ENCODE measurements at regions not wholly inside any gene's neighbourhood (a gene's known extent, or its start where the extent isn't known, plus 50 kb on each side); places are given as distances from the start of the nearest gene placed in this dataset.
"Not testable (repeated sequence)": the region's sequence is repeated elsewhere in the genome, so short reads cannot be mapped to it uniquely, and the experiment has no call there.

- in situ Hi-C loops (cut with MboI; ENCODE audit: low sequenced_read_pairs) = no loop called here
Observed at GRCh38 chr16:86880316-86881117, 302.2 kb downstream of the FOXL1 start.

- in situ Hi-C loops (cut with MboI; ENCODE audit: low sequenced_read_pairs) = no loop called here
Observed at GRCh38 chr16:86881118-86881510, 302.8 kb downstream of the FOXL1 start.

GRCh38 chr16:86881861-86882273 lies 303.5 kb downstream of the FOXL1 start:
- in situ Hi-C loops (cut with MboI; ENCODE audit: low sequenced_read_pairs) = no loop called here

GRCh38 chr16:86882586-86883280 lies 304.4 kb downstream of the FOXL1 start:
- in situ Hi-C loops (cut with MboI; ENCODE audit: low sequenced_read_pairs) = no loop called here

DNA sequence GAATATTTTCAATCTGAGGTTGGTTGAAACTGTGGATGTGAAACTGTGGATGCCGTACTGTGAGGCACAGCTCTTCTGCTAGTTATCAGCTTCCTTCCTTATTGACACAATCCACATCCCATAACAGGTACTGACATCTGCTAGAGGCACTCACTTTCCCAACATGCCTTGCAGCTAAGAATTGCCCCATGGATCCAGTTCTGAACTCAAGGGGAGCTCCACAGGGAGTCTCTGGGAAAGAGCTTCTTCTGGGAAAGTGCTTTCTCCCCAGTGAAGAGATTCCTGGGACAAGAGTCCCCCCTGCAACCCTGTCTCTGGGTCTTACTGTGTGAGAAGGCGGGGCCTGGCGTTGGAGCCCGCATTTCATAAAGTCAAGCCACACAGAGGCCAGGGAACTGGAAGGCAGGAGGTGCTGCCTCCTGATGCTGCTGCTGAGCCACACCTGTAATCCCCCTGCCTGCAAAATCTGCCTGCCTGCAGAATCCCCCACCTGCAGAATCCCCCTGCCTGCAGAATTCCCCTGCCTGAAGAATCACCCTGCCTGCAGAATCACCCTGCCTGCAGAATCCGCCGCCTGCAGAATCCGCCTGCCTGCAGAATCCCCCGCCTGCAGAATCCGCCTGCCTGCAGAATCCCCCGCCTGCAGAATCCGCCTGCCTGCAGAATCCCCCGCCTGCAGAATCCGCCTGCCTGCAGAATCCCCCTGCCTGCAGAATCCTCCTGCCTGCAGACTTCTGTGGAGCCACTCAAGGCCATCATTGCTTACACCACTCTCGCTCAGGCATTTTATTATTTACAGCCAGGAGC lies 305.4 kb downstream of the FOXL1 start:
- in situ Hi-C loops (cut with MboI; ENCODE audit: low sequenced_read_pairs) = no loop called here

- in situ Hi-C loops (cut with MboI; ENCODE audit: low sequenced_read_pairs) = no loop called here
Observed at GRCh38 chr16:86884390-86884650, 306.0 kb downstream of the FOXL1 start.

DNA sequence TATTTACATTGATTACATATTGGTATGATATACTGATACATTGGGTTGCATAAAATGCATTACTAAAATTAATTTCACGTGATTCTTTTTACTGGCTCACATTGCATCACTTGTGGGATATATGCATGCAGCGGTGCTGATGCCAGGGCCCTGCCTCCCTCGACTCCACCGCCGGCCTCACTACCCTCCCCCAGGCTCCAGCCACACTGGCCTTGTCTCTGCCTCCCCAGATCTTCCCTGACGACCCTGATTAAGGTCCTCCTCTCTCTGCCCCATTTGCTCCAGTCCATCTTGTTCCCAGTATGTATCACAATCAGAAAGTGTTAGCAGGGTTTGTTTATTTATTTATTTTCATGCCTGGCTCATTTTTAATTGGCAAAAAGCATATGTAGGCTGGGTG lies 306.8 kb downstream of the FOXL1 start:
- in situ Hi-C loops (cut with MboI; ENCODE audit: low sequenced_read_pairs) = no loop called here

DNA sequence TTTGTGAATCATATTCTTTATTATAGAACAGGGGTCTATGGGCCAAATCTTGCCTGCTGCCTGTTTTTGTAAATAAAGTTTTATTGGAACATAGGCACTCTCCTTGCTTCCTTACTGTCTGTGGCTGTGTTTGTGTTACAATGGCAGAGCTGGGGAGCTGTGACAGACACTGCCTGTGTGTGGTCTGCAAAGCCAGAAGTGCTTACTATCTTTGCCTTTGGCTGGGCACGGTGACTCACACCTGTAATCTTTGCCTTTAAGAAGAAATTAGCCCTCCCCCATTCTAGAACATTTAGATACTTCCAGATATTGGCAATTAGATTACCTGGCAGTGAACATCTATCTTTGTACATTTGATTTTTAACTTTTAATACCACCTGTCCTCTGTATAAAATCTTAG lies 308.3 kb downstream of the FOXL1 start:
- in situ Hi-C loops (cut with MboI; ENCODE audit: low sequenced_read_pairs) = no loop called here

- in situ Hi-C loops (cut with MboI; ENCODE audit: low sequenced_read_pairs) = no loop called here
Observed at GRCh38 chr16:86887416-86887815, 309.1 kb downstream of the FOXL1 start.

- in situ Hi-C loops (cut with MboI; ENCODE audit: low sequenced_read_pairs) = no loop called here
Observed at GRCh38 chr16:86888231-86889053, 310.1 kb downstream of the FOXL1 start.

DNA sequence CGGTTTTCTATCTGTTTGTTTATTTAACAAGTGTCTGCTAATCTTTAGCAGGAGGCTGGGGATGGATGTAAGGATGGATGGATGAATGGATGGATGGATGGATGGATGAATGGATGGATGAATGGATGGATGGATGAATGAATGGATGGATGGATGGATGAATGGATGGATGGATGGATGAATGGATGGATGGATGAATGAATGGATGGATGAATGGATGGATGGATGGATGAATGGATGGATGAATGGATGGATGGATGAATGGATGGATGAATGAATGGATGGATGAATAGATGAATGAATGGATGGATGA lies 310.7 kb downstream of the FOXL1 start:
- in situ Hi-C loops (cut with MboI; ENCODE audit: low sequenced_read_pairs) = not testable (repeated sequence)

DNA sequence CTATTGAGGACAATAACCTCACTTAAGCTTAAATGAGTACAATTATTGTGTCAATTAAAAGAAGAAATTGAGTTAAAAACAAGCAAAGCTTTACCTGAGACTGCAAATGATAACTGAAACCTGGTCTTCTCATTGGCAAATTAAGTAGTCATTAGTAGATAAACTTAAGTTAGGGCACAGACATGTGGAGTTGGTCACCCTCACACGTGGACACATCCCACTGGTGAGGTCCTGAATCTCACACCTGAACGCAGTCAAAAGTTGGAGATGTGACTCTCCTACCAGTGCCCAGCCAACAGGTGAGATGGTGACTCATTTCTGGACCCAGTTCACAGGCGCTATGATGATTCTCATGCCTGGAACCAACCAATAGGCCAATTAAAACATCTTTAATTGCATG lies 311.6 kb downstream of the FOXL1 start:
- in situ Hi-C loops (cut with MboI; ENCODE audit: low sequenced_read_pairs) = no loop called here

- in situ Hi-C loops (cut with MboI; ENCODE audit: low sequenced_read_pairs) = no loop called here
Observed at GRCh38 chr16:86891121-86891520, 312.8 kb downstream of the FOXL1 start.

DNA sequence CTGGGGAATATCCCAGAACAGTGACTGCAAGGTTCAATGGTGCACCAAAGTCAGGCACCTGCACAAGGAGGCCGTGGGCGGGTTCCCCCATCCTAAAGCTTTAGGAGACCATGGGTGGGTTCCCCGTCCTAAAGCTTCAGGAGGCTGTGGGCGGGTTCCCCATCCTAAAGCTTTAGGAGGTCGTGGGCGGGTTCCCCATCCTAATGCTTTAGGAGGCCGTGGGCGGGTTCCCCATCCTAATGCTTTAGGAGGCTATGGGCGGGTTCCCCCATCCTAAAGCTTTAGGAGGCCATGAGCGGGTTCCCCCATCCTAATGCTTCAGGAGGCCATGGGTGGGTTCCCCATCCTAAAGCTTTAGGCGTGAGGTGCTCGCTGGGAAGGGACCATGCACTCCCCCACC lies 313.3 kb downstream of the FOXL1 start:
- in situ Hi-C loops (cut with MboI; ENCODE audit: low sequenced_read_pairs) = no loop called here

DNA sequence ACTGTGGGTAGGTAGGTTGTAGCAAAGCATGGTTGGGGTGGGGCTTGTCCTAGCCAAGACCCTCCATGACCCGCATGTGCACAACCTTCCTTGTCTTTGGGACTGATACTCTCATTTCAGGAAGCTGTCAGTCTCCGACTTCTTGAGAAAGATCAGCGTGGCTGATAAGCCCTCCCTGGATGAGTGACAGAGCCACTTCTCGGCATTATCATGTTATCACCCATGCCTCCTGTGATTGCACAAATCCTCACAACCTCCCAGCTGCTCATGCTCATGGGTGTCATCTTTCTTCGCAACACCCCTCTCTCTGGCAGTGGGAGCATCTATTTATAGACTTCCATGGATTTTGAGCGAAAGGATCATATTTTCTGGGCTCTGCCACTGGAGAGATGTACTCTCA lies 314.2 kb downstream of the FOXL1 start:
- in situ Hi-C loops (cut with MboI; ENCODE audit: low sequenced_read_pairs) = no loop called here

DNA sequence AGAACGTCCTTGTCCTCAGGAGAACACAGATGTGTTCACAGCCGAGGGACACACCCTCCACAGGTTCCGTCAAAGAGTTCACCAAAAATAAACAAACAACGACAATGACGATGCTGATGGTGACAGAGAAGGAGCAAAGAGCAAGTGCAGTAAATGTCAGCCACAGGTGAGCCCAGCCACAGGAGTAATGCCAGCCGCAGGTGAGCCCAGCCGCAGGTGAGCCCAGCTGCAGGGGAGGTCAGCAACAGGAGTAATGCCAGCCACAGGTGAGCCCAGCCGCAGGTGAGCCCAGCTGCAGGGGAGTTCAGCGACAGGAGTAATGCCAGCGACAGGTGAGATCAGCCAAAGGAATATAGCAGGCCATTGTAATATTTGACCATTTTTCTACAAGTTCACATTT lies 315.2 kb downstream of the FOXL1 start:
- in situ Hi-C loops (cut with MboI; ENCODE audit: low sequenced_read_pairs) = no loop called here

GRCh38 chr16:86894029-86894567 lies 315.7 kb downstream of the FOXL1 start:
- in situ Hi-C loops (cut with MboI; ENCODE audit: low sequenced_read_pairs) = no loop called here

DNA sequence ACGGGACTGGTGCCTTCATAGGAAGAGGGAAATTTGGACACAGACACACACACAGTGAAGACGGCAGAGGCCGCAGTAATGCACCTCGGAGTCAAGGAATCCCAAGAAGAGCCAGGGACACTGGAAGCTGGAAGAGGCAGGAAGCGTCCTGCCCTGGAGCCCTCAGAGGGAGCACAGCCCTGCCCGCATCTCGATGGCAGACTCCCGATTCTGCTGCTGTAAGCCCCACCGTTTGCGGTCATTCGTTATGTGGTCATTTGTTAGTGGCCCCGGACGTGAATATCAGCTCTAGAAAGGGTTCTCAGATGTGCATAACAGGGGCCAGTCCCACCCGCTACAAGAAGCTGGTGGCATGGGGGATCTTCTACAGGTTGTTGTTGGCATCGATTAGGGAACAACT lies 316.6 kb downstream of the FOXL1 start:
- in situ Hi-C loops (cut with MboI; ENCODE audit: low sequenced_read_pairs) = no loop called here

DNA sequence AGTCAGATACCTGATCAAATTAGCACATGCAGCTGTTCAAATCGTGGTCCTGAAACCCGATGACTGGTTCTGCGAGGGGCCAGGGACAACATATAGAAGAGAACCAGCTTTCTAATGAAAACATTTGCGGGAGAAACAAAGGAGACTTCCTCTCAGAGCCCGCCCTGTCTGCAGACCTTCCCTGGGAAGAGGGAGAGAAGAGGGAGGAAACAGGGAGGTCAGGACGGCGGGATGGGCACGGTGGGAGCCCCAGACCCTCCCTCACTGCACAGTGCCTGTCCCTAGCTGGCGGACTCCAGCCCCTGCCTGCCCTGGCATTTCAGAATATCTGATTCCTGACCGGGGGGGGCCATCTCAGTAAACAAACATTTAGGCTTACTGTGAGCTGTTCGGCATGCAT lies 317.3 kb downstream of the FOXL1 start:
- in situ Hi-C loops (cut with MboI; ENCODE audit: low sequenced_read_pairs) = no loop called here

GRCh38 chr16:86896976-86897375 lies 318.6 kb downstream of the FOXL1 start:
- in situ Hi-C loops (cut with MboI; ENCODE audit: low sequenced_read_pairs) = no loop called here

DNA sequence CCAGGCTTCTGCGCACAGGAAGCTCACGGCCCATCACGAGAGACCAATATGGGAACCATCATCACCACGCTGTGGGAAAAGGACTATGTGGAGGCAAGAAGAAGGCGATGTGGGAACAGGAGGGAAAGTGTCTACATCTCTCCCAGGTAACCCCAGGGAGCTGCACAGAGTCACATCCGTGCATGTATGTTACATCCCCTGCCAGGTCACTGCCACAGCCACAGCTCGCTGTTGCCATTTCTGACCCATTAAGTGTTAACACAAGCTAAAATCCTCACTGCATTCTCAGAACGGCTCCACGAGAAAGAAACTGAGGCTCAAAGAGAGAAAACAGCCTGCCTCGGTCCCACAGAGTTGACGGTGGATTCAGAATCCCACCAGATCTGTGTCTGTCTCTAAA lies 319.1 kb downstream of the FOXL1 start:
- in situ Hi-C loops (cut with MboI; ENCODE audit: low sequenced_read_pairs) = no loop called here
